GM19467 (cell line): ENCODE measurements at regions not wholly inside any gene's neighbourhood (a gene's known extent, or its start where the extent isn't known, plus 50 kb on each side); places are given as distances from the start of the nearest gene placed in this dataset.
"Not testable (repeated sequence)": the region's sequence is repeated elsewhere in the genome, so short reads cannot be mapped to it uniquely, and the experiment has no call there.

Experiments
- ATAC-seq: cut with Tn5 transposase; IDR thresholded peaks from one replicate; pipeline ENCODE4 v1.9.1; 2021; ENCODE audit warnings: mild to moderate bottlenecking, moderate library complexity; ENCODE audit not compliant: unreplicated experiment

- not testable (repeated sequence) for ATAC-seq
Observed at GRCh38 chr2:89246620-89247019, 555.1 kb downstream of the RPIA start.

- ATAC-seq, result not testable (repeated sequence)
Observed at GRCh38 chr2:89255013-89255412, 563.5 kb downstream of the RPIA start.

GRCh38 chr2:89273443-89273842 is 582.0 kb downstream of the RPIA start:
- not testable (repeated sequence) for ATAC-seq

GRCh38 chr2:89280536-89280935 is 589.1 kb downstream of the RPIA start:
- ATAC-seq, result not testable (repeated sequence)

- not testable (repeated sequence) for ATAC-seq
Observed at GRCh38 chr2:89286448-89287080, 595.1 kb downstream of the RPIA start.

GRCh38 chr2:89287084-89287483 is 595.6 kb downstream of the RPIA start:
- ATAC-seq, result not testable (repeated sequence)

- ATAC-seq, result not testable (repeated sequence)
Observed at GRCh38 chr2:89291717-89292298, 600.3 kb downstream of the RPIA start.

- not testable (repeated sequence) for ATAC-seq
Observed at GRCh38 chr2:89293399-89293798, 601.9 kb downstream of the RPIA start.

GRCh38 chr2:89294335-89294734 is 602.9 kb downstream of the RPIA start:
- ATAC-seq, result not testable (repeated sequence)

- ATAC-seq, result not testable (repeated sequence)
Observed at GRCh38 chr2:89296820-89297398, 605.4 kb downstream of the RPIA start.

GRCh38 chr2:89299196-89299595 is 607.7 kb downstream of the RPIA start:
- ATAC-seq, result not testable (repeated sequence)

- not testable (repeated sequence) for ATAC-seq
Observed at GRCh38 chr2:89305623-89306022, 614.1 kb downstream of the RPIA start.

GRCh38 chr2:89306869-89307637 is 615.6 kb downstream of the RPIA start:
- not testable (repeated sequence) for ATAC-seq

GRCh38 chr2:89318990-89319389 is 627.5 kb downstream of the RPIA start:
- ATAC-seq, result not testable (repeated sequence)

GRCh38 chr2:89325894-89326293 is 634.4 kb downstream of the RPIA start:
- not testable (repeated sequence) for ATAC-seq

GRCh38 chr2:89326455-89326854 is 635.0 kb downstream of the RPIA start:
- ATAC-seq, result not testable (repeated sequence)

- not testable (repeated sequence) for ATAC-seq
Observed at GRCh38 chr2:89328790-89329189, 637.3 kb downstream of the RPIA start.
